ENCODE measurements at regions not wholly inside any gene's neighbourhood (a gene's known extent, or its start where the extent isn't known, plus 50 kb on each side); places are given as distances from the start of the nearest gene placed in this dataset.

- TF ChIP-seq TEAD4 (IDR thresholded peaks at IDR 0.05) (no peak), FOXM1 (IDR thresholded peaks at IDR 0.05; ENCODE audit: borderline replicate concordance, low read depth) (no peak), NFIC (IDR thresholded peaks at IDR 0.05) (no peak), RAD21 (IDR thresholded peaks at IDR 0.05; ENCODE audit: low read depth) (no peak)
- TF ChIP-seq, protein P1, sequence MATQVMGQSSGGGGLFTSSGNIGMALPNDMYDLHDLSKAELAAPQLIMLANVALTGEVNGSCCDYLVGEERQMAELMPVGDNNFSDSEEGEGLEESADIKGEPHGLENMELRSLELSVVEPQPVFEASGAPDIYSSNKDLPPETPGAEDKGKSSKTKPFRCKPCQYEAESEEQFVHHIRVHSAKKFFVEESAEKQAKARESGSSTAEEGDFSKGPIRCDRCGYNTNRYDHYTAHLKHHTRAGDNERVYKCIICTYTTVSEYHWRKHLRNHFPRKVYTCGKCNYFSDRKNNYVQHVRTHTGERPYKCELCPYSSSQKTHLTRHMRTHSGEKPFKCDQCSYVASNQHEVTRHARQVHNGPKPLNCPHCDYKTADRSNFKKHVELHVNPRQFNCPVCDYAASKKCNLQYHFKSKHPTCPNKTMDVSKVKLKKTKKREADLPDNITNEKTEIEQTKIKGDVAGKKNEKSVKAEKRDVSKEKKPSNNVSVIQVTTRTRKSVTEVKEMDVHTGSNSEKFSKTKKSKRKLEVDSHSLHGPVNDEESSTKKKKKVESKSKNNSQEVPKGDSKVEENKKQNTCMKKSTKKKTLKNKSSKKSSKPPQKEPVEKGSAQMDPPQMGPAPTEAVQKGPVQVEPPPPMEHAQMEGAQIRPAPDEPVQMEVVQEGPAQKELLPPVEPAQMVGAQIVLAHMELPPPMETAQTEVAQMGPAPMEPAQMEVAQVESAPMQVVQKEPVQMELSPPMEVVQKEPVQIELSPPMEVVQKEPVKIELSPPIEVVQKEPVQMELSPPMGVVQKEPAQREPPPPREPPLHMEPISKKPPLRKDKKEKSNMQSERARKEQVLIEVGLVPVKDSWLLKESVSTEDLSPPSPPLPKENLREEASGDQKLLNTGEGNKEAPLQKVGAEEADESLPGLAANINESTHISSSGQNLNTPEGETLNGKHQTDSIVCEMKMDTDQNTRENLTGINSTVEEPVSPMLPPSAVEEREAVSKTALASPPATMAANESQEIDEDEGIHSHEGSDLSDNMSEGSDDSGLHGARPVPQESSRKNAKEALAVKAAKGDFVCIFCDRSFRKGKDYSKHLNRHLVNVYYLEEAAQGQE (IDR thresholded peaks at IDR 0.05; ENCODE audit: low read depth), result no peak
Observed at GRCh38 chr7:26467104-26467503, 175.4 kb downstream of the SNX10 start.

Measured in Ishikawa (cell line).